K562 (cell line): ENCODE measurements at regions not wholly inside any gene's neighbourhood (a gene's known extent, or its start where the extent isn't known, plus 50 kb on each side); places are given as distances from the start of the nearest gene placed in this dataset.

ENCODE experiments used
- ATAC-seq: fragments of 200-7000 bp; cut with Tn5 transposase; 3 replicates; pipeline ENCODE4 v1.9.1; 2020; ENCODE audit warnings: moderate library complexity
- BruUV-seq: library from RNA; stranded (reverse); fragments of 400-500 nt; replicated peaks from 2 replicates; lab custom pipeline; 2021; lab: Mats Ljungman, UMichigan
- CTCF ChIA-PET: fragments of 300-600 bp; formaldehyde crosslinking; extraction: SDS; loops from one replicate; lab custom pipeline; 2021; ENCODE audit warnings: low intra/inter-chr PET ratio; lab: Yijun Ruan, JAX
- POLR2A ChIA-PET: fragments of 300-600, 350-650 bp; sonication (Branson Sonifier 250); formaldehyde crosslinking; extraction: SDS; loops from one replicate; lab custom pipeline; 2021; ENCODE audit warnings: antibody characterized with exemption, inconsistent platforms; lab: Yijun Ruan, JAX
- DNase-seq, 4 experiments: peaks; one replicate each; pipeline versions ENCODE4 v3.0.0 to v3.0.0-alpha.2; 2011 to 2018; ENCODE audit warnings: low spot score in 3 of 4, mixed read lengths in 3 of 4; ENCODE audit errors: extremely low read depth in 1 of 4
- FAIRE-seq: peaks from 2 replicates; lab custom pipeline; 2011; peaks lifted over from hg19 to GRCh38; lab: Jason Lieb, UNC
- H2AFZ ChIP-seq: 2 replicates; pipeline ENCODE4 v1.6.0; 2011; ENCODE audit warnings: low read depth, low read length, control low read depth, inconsistent platforms
- H3K27ac ChIP-seq: fragments of 200-600 bp; 3 replicates; pipeline ENCODE4 v1.8.0; 2011; ENCODE audit warnings: low read depth, mild to moderate bottlenecking, control low read depth, inconsistent platforms, low read length, moderate library complexity, mixed read lengths; ENCODE audit errors: extremely low read depth
- H3K27me3 ChIP-seq, 2 experiments: fragments of 300-600 bp in 1 of 2; 2 replicates in 1 of 2; 3 replicates in 1 of 2; pipeline versions ENCODE4 v1.6.0 to v1.8.0; 2011; ENCODE audit warnings: inconsistent platforms in 2 of 2, low read length in 2 of 2, mild to moderate bottlenecking in 1 of 2, mixed read lengths in 1 of 2, moderate library complexity in 1 of 2; ENCODE audit not compliant: control insufficient read depth in 2 of 2, insufficient read depth in 2 of 2
- H3K36me3 ChIP-seq: fragments of 300-600 bp; 3 replicates; pipeline ENCODE4 v1.8.0; 2011; ENCODE audit warnings: mild to moderate bottlenecking, low read length, inconsistent platforms; ENCODE audit not compliant: control insufficient read depth, insufficient read depth
- H3K4me1 ChIP-seq, 2 experiments: fragments of 200-600 bp in 1 of 2; replicated peaks in 1 of 2; 2 replicates in 1 of 2; 3 replicates in 1 of 2; pipeline versions ENCODE4 v1.5.1 to v1.8.0; 2011; ENCODE audit warnings: inconsistent platforms in 2 of 2, low read length in 2 of 2, mild to moderate bottlenecking in 1 of 2, mixed read lengths in 1 of 2, moderate library complexity in 1 of 2; ENCODE audit not compliant: control insufficient read depth in 2 of 2, insufficient read depth in 2 of 2
- H3K4me2 ChIP-seq: 2 replicates; pipeline ENCODE4 v1.6.1; 2011; ENCODE audit warnings: low read length, control low read depth, inconsistent platforms, mixed read lengths; ENCODE audit not compliant: insufficient read depth
- H3K4me3 ChIP-seq: fragments of 200-600 bp; sonication (generic), shearing (Covaris generic); 2 replicates; pipeline ENCODE4 v1.5.1; 2016; ENCODE audit warnings: control low read depth, inconsistent platforms
- H3K79me2 ChIP-seq: fragments of 200-600 bp; 3 replicates; pipeline ENCODE4 v1.8.0; 2011; ENCODE audit warnings: low read length, inconsistent platforms; ENCODE audit not compliant: control insufficient read depth, insufficient read depth
- H3K9ac ChIP-seq, 2 experiments: 2 replicates each; pipeline versions ENCODE4 v1.6.0 to v1.6.1; 2011; ENCODE audit warnings: low read depth in 2 of 2, low read length in 2 of 2, control low read depth in 1 of 2, inconsistent platforms in 1 of 2, mild to moderate bottlenecking in 1 of 2, mixed read lengths in 1 of 2; ENCODE audit not compliant: insufficient read depth in 1 of 2
- H3K9me1 ChIP-seq: one replicate; pipeline ENCODE4 v1.6.0; 2011; ENCODE audit warnings: inconsistent platforms, mild to moderate bottlenecking, low read length, moderate library complexity; ENCODE audit not compliant: control insufficient read depth, insufficient read depth
- H3K9me3 ChIP-seq: replicated peaks from 2 replicates; pipeline ENCODE4 v1.5.1; 2011; ENCODE audit warnings: low read depth, low read length, inconsistent platforms; ENCODE audit not compliant: control insufficient read depth, insufficient read depth
- H4K20me1 ChIP-seq: replicated peaks from 2 replicates; pipeline ENCODE4 v1.6.1; 2011; ENCODE audit warnings: low read length, inconsistent platforms, mixed read lengths; ENCODE audit not compliant: control insufficient read depth, insufficient read depth
- CAMTA2 ChIP-seq: fragments of 250-450 bp; sonication (Bioruptor Pico); conservative IDR thresholded peaks from 2 replicates; pipeline ENCODE4 v1.5.1; 2022
- E2F6 ChIP-seq, 2 experiments: IDR thresholded peaks; 2 replicates each; pipeline ENCODE4 v1.6.1; 2011; ENCODE audit warnings: borderline replicate concordance in 1 of 2, control low read depth in 1 of 2, low read depth in 1 of 2, low read length in 1 of 2, mild to moderate bottlenecking in 1 of 2, mixed read lengths in 1 of 2, moderate library complexity in 1 of 2; ENCODE audit not compliant: insufficient read depth in 1 of 2, insufficient read length in 1 of 2, poor library complexity in 1 of 2, severe bottlenecking in 1 of 2; ENCODE audit errors: extremely low read depth in 1 of 2
- HDAC6 ChIP-seq: IDR thresholded peaks from 2 replicates; pipeline ENCODE4 v1.6.1; 2012; ENCODE audit warnings: low read depth, mild to moderate bottlenecking, control low read depth, inconsistent platforms, low read length, moderate library complexity
- NCOA1 ChIP-seq: fragments of 450-650 bp; IDR thresholded peaks from 2 replicates; pipeline ENCODE4 v1.6.1; 2016; ENCODE audit warnings: low read depth
- PCBP2 ChIP-seq: fragments of 200-400 bp; formaldehyde crosslinking; IDR thresholded peaks from 2 replicates; pipeline ENCODE4 v1.6.1; 2018; ENCODE audit warnings: low read length, low read depth, mild to moderate bottlenecking, moderate library complexity; ENCODE audit not compliant: poor library complexity, severe bottlenecking
- PHF20 ChIP-seq: fragments of 450-650 bp; IDR thresholded peaks from 2 replicates; pipeline ENCODE4 v1.6.1; 2018; ENCODE audit not compliant: partially characterized antibody
- RBBP5 ChIP-seq: fragments of 200-600 bp; sonication (generic); IDR thresholded peaks from 2 replicates; pipeline ENCODE4 v1.6.1; 2012; ENCODE audit warnings: borderline replicate concordance, mild to moderate bottlenecking, low read length, control low read depth, inconsistent platforms; ENCODE audit not compliant: insufficient read depth, poor library complexity, severe bottlenecking
- ZBTB2 ChIP-seq: fragments of 450-650 bp; IDR thresholded peaks from 2 replicates; pipeline ENCODE4 v1.6.1; 2016; ENCODE audit warnings: antibody characterized with exemption
- ZNF133 ChIP-seq: fragments of 250-450 bp; sonication (Bioruptor Pico); IDR thresholded peaks from 2 replicates; pipeline ENCODE4 v1.4.0; 2020; ENCODE audit warnings: mild to moderate bottlenecking
- ZNF174 ChIP-seq: fragments of 250-450 bp; sonication (Bioruptor Pico); IDR thresholded peaks from 2 replicates; pipeline ENCODE4 v1.4.0; 2020; ENCODE audit warnings: mild to moderate bottlenecking
- ZNF184 ChIP-seq: sonication (generic); formaldehyde crosslinking; IDR thresholded peaks from 2 replicates; pipeline ENCODE4 v1.5.0; 2020; ENCODE audit warnings: missing genetic modification reagents
- ZSCAN29 ChIP-seq: fragments of 450-650 bp; IDR thresholded peaks from 2 replicates; pipeline ENCODE4 v1.6.1; 2017
- ZZZ3 ChIP-seq: fragments of 450-650 bp; IDR thresholded peaks from 2 replicates; pipeline ENCODE4 v1.6.1; 2016; ENCODE audit warnings: antibody characterized with exemption, mild to moderate bottlenecking, moderate library complexity
- WGBS: fragments of 100-300 bp; shearing (Covaris generic); methylation state at CpG from one replicate; pipeline ENCODE4 v1.1.6; 2016; ENCODE audit warnings: low coverage, mixed read lengths; ENCODE audit not compliant: insufficient coverage; ENCODE audit errors: missing lambda C conversion rate; 5-methylcytosine and 5-hydroxymethylcytosine counted together
- in situ Hi-C: fragments of 300-500 bp; cut with MboI; formaldehyde crosslinking; loops from 4 replicates; pipeline ENCODE4 v1.15.0; 2018; ENCODE audit warnings: inconsistent platforms, mixed read lengths
- intact Hi-C: fragments of 100-400 bp; cut with micrococcal nuclease; formaldehyde crosslinking; loops from 2 replicates; pipeline ENCODE4 v1.14.2; 2022
- TF ChIP-seq, protein P1 (sequence below): sonication (generic); formaldehyde crosslinking; IDR thresholded peaks from 2 replicates; pipeline ENCODE4 v1.5.0; 2020; ENCODE audit warnings: missing genetic modification reagents
- TF ChIP-seq, protein P2 (sequence below): fragments of 450-650 bp; formaldehyde crosslinking; IDR thresholded peaks from 2 replicates; pipeline ENCODE4 v1.4.0; 2020; ENCODE audit warnings: mild to moderate bottlenecking, mixed read lengths
- TF ChIP-seq, protein P3 (sequence below): sonication (generic); formaldehyde crosslinking; IDR thresholded peaks from 2 replicates; pipeline ENCODE4 v1.8.1; 2023; ENCODE audit warnings: mild to moderate bottlenecking, missing genetic modification reagents, moderate library complexity

- intact Hi-C loops, result no loop called here
- no TSS peak for BruUV-seq
- no peak for FAIRE-seq
- TF ChIP-seq ZNF133 (CRISPR knock-in tag), result no peak
- no peak for TF ChIP-seq ZSCAN29
- TF ChIP-seq ZNF184, result no peak
- TF ChIP-seq, protein P1, sequence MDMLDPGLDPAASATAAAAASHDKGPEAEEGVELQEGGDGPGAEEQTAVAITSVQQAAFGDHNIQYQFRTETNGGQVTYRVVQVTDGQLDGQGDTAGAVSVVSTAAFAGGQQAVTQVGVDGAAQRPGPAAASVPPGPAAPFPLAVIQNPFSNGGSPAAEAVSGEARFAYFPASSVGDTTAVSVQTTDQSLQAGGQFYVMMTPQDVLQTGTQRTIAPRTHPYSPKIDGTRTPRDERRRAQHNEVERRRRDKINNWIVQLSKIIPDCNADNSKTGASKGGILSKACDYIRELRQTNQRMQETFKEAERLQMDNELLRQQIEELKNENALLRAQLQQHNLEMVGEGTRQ, result no peak
- TF ChIP-seq ZNF174 (CRISPR knock-in tag), result no peak
- TF ChIP-seq, protein P2, sequence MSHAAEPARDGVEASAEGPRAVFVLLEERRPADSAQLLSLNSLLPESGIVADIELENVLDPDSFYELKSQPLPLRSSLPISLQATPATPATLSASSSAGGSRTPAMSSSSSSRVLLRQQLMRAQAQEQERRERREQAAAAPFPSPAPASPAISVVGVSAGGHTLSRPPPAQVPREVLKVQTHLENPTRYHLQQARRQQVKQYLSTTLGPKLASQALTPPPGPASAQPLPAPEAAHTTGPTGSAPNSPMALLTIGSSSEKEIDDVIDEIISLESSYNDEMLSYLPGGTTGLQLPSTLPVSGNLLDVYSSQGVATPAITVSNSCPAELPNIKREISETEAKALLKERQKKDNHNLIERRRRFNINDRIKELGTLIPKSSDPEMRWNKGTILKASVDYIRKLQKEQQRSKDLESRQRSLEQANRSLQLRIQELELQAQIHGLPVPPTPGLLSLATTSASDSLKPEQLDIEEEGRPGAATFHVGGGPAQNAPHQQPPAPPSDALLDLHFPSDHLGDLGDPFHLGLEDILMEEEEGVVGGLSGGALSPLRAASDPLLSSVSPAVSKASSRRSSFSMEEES (CRISPR knock-in tag), result no peak
- no peak for TF ChIP-seq E2F6 (IDR thresholded peaks at IDR 0.05; ENCODE audit: borderline replicate concordance in 1 of 2, extremely low read depth in 1 of 2, insufficient read depth in 1 of 2, insufficient read length in 1 of 2, low read depth in 1 of 2, low read length in 1 of 2, poor library complexity in 1 of 2, severe bottlenecking in 1 of 2)
- TF ChIP-seq, protein P3, sequence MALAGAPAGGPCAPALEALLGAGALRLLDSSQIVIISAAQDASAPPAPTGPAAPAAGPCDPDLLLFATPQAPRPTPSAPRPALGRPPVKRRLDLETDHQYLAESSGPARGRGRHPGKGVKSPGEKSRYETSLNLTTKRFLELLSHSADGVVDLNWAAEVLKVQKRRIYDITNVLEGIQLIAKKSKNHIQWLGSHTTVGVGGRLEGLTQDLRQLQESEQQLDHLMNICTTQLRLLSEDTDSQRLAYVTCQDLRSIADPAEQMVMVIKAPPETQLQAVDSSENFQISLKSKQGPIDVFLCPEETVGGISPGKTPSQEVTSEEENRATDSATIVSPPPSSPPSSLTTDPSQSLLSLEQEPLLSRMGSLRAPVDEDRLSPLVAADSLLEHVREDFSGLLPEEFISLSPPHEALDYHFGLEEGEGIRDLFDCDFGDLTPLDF (CRISPR knock-in tag), result no peak
- no peak for TF ChIP-seq PHF20
- TF ChIP-seq ZZZ3, result no peak
- no peak for TF ChIP-seq ZBTB2
- no peak for TF ChIP-seq HDAC6
- TF ChIP-seq CAMTA2 (CRISPR knock-in tag), result no peak
- no peak for TF ChIP-seq RBBP5
- no peak for TF ChIP-seq NCOA1
- TF ChIP-seq PCBP2, result no peak
Observed at GRCh38 chr6:33959661-33960344, 156.0 kb upstream of the MLN start.

More at GRCh38 chr6:33959661-33960344, 156.0 kb upstream of the MLN start:
- POLR2A ChIA-PET, result interaction anchor here (0.7 to 1.1 kb wide), 2 partner anchors 11 to 17 kb away, joined by 3 read pairs; no protein-coding TSS in a partner anchor
- no peak overlapping the region for H3K4me3 ChIP-seq
- ATAC-seq (no peak), DNase-seq (no peak)
- no peak overlapping the region for H3K9ac ChIP-seq
- no peak overlapping the region for H2AFZ ChIP-seq
- no peaks in the 10 kb centered on the region for H3K9me3 ChIP-seq
- H3K4me1 ChIP-seq, result peaks cover 0 to 6% of the 10 kb centered on the region in 2 experiments; a peak in 1 of 5 replicates
- 5% methylated on average over 8 of the region's 8 CpGs for WGBS
- H3K27ac ChIP-seq, result no peak overlapping the region
- H3K4me2 ChIP-seq, result no peak overlapping the region
- peaks cover 32% of the 10 kb centered on the region for H4K20me1 ChIP-seq
- CTCF ChIA-PET, result no interaction called here
- no peaks in the 10 kb centered on the region for H3K36me3 ChIP-seq
- in situ Hi-C loops, result no loop called here
- no peaks in the 10 kb centered on the region for H3K9me1 ChIP-seq
- peaks cover 8 to 86% of the 10 kb centered on the region in 2 experiments; a peak in 4 of 5 replicates for H3K27me3 ChIP-seq
- no peaks in the 10 kb centered on the region for H3K79me2 ChIP-seq
